ENCODE measurements at regions not wholly inside any gene's neighbourhood (a gene's known extent, or its start where the extent isn't known, plus 50 kb on each side); places are given as distances from the start of the nearest gene placed in this dataset.
"Not testable (repeated sequence)": the region's sequence is repeated elsewhere in the genome, so short reads cannot be mapped to it uniquely, and the experiment has no call there.

DNA sequence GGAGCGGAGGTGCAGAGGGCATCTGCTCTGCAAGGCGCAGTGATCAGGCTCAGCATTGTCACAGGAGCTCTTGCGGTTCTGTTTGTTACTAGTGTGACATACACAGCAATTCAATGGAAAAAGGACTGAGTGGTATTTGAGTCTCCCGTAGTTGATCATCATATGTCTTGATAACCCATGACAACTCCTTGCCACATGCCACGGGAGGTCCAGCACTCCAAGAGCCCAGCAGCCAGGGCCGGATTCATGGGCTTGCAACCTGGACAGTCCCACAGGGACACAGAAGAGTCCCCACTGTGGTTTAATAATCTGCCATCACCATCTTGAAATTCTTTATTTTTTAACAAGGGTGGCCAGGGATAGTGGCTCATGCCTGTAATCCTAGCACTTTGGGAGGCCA, 58.1 kb upstream of the ROPN1B start:
- POLR2A ChIA-PET; H3K27me3 Mint-ChIP-seq (ENCODE audit: low read depth); H3K9me3 Mint-ChIP-seq; DNase-seq (ENCODE audit: low spot score); H3K27ac Mint-ChIP-seq; CTCF ChIA-PET; ATAC-seq; H3K36me3 Mint-ChIP-seq; H3K4me3 Mint-ChIP-seq: not testable (repeated sequence)
- H3K4me1 Mint-ChIP-seq: peaks cover 14% of the 10 kb centered on the region

DNA sequence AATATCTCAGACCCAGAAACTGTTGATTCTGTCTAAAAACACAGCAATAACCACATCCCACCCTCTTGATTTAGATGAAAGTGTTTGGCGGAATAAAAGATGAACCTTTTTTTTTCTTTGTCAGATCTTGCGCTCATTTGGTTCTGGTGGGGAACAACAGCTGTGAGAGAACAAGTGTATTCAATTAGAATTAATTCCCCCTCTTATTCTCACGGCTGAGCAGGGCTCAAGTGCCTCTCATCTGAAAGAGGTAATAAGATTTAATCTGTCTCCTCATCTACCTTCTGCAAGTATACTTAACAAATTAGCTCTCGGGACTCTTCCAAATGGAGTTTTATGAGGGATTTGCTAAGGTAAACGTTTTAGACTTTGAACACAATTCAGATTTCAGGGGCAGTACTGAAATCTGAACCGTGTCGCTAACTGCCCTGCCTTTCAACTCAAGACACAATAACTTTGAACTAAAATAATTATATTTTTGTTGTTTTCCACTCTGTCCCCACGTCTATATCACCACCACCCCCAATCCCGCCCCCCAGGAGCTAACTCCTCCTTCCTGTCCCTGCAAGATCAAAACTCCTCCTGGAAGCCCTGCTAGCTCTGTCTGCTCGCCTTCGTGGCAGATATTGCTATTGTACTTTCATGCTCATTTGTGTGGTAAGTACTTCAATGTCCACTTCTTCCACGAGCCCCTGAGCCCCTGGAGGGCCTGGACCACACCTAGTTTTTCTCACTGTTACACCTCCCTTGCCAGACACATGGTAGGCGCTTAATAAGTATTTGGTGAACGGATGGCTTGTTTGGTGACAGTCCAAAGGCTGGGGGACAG, 54.2 kb upstream of the ROPN1B start:
- H3K27me3 Mint-ChIP-seq (ENCODE audit: low read depth); H3K9me3 Mint-ChIP-seq; CTCF ChIA-PET: not testable (repeated sequence)

DNA sequence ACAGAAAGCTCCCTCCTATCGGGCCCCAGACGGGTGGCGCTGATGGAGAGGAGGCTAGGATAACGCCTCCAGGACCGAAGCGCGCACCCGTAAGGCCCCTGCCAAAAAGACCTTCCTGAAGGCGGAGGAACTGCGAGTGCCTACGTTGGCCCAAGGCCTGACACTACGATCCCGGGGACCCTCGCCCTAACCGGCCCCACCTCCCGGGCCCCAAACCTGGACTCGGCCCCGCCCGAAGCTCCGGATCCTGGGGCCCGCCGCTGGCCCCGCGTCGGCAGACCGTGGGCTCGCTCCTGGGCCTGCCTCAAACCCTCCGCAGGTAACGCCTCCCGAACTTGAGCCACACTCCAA, 53.6 kb upstream of the ROPN1B start:
- DNase-seq (ENCODE audit: low spot score); H3K27me3 Mint-ChIP-seq (ENCODE audit: low read depth); H3K36me3 Mint-ChIP-seq; H3K9me3 Mint-ChIP-seq; POLR2A ChIA-PET; ATAC-seq; H3K27ac Mint-ChIP-seq: not testable (repeated sequence)
- peak overlapping the region; percentile 83 for H3K4me3 Mint-ChIP-seq
- H3K4me1 Mint-ChIP-seq: peaks cover 15% of the 10 kb centered on the region
- CTCF ChIA-PET: interaction anchor here (0.7 kb wide), 1 partner anchor 9 kb away, joined by 3 read pairs; no protein-coding TSS in a partner anchor

More for the DNA sequence above, 54.2 kb upstream of the ROPN1B start:
- H3K27ac Mint-ChIP-seq; DNase-seq (ENCODE audit: low spot score); POLR2A ChIA-PET; H3K36me3 Mint-ChIP-seq; ATAC-seq: not testable (repeated sequence)
- peaks cover 15% of the 10 kb centered on the region for H3K4me1 Mint-ChIP-seq
- H3K4me3 Mint-ChIP-seq: peak overlapping the region; percentile 83

DNA sequence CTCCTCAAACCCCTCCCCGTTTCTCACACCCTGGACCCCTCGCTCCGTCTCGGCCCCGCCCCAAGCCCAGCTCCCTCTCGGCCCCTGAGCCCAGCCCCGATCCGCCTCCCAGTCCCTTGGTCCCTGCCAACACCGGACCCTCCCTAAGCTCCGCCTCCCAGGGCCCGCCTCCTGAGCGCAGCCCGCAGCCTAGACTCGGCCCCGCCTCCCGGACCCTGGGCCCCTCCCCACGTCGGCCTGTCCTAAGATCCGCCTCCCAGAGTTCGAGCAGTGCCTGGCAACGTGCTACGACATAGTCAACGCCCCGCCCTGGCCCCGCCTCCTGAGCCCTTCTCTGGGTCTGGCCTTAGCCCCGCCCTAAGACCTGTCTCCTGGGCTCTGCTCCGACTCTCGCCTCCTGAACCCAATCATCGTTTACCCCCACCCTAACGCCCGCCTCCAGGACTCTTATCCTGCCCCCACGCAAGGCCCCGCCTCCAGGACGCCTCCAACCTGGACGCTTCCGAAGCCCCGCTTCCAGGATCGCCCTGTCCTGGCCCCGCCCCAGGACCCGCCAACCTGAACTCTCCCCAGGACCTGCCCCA, 53.1 kb upstream of the ROPN1B start:
- H3K4me1 Mint-ChIP-seq: peaks cover 15% of the 10 kb centered on the region
- CTCF ChIA-PET: interaction anchor here (0.7 kb wide), 1 partner anchor 8 kb away, joined by 3 read pairs; no protein-coding TSS in a partner anchor
- ATAC-seq: peak; percentile 80
- H3K36me3 Mint-ChIP-seq; H3K27ac Mint-ChIP-seq; H3K9me3 Mint-ChIP-seq; H3K27me3 Mint-ChIP-seq (ENCODE audit: low read depth); POLR2A ChIA-PET: not testable (repeated sequence)
- H3K4me3 Mint-ChIP-seq: peak overlapping the region; percentile 83
- TF ChIP-seq SP1 (CRISPR knock-in tag; conservative IDR thresholded peaks at IDR 0.05): peak; percentile 82
- DNase-seq (ENCODE audit: low spot score): peak; percentile 100

DNA sequence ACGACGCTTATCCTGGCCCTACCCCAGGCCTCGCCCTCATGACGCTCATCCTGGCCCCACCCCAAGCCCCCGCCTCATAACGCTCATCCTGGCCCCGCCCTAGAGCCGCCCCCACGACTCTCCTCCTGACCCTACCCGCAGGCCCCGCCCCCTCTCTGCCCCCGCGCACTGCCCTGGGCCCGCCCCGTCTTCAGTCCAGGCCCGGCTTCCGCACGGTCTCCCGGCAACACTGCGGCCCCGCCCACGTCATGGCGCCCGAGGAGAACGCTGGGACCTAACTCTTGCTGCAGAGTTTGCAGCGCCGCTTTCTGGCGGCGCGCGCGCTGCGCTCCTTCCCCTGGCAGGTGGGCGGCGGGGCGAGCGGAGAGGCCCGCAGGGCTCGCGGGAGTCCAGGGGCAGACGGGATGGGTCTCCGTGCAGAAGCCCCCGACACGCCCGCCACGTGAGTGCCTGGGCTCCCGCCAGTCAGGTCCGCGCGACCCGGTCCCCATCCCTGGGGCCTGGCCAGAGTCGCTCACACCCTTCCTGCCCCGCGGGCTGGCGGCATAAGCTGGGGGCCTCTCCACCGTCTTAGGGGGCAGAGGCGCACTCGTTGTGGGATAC, 52.5 kb upstream of the ROPN1B start:
- ChIA-PET CTCF (interaction anchor here (1.1 to 1.2 kb wide), 2 partner anchors 150 to 217 kb away, joined by 3 to 4 read pairs; no protein-coding TSS in a partner anchor), POLR2A (no interaction called here)
- Mint-ChIP-seq H3K4me1 (peaks cover 15% of the 10 kb centered on the region), H3K27ac (peak overlapping the region; percentile 85; the same call in 1 of the 2 replicates), H3K4me3 (peak overlapping the region; percentile 83), H3K27me3 (ENCODE audit: low read depth) (peaks cover 3% of the 10 kb centered on the region; the same call in 1 of the 2 replicates), H3K36me3 (no peaks in the 10 kb centered on the region), H3K9me3 (no peaks in the 10 kb centered on the region)
- DNase-seq (ENCODE audit: low spot score) (peak; percentile 98), ATAC-seq (peak; percentile 92)
- TF ChIP-seq ZNF317 (CRISPR knock-in tag; IDR thresholded peaks at IDR 0.05; ENCODE audit: borderline replicate concordance, low read depth): peak; percentile 50; the same call in 1 of the 2 replicates
- TF ChIP-seq FOXP1 (CRISPR knock-in tag; IDR thresholded peaks at IDR 0.05; ENCODE audit: borderline replicate concordance): peak; percentile 72; the same call in 1 of the 2 replicates
- no peak for TF ChIP-seq MXD4 (CRISPR knock-in tag; IDR thresholded peaks at IDR 0.05; ENCODE audit: borderline replicate concordance)
- TF ChIP-seq NR3C1 (CRISPR knock-in tag; conservative IDR thresholded peaks at IDR 0.05; ENCODE audit: low read depth): no peak
- TF ChIP-seq, protein P1, sequence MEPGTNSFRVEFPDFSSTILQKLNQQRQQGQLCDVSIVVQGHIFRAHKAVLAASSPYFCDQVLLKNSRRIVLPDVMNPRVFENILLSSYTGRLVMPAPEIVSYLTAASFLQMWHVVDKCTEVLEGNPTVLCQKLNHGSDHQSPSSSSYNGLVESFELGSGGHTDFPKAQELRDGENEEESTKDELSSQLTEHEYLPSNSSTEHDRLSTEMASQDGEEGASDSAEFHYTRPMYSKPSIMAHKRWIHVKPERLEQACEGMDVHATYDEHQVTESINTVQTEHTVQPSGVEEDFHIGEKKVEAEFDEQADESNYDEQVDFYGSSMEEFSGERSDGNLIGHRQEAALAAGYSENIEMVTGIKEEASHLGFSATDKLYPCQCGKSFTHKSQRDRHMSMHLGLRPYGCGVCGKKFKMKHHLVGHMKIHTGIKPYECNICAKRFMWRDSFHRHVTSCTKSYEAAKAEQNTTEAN (CRISPR knock-in tag; IDR thresholded peaks at IDR 0.05): peak; percentile 33; the same call in 1 of the 2 replicates
- TF ChIP-seq, protein P2, sequence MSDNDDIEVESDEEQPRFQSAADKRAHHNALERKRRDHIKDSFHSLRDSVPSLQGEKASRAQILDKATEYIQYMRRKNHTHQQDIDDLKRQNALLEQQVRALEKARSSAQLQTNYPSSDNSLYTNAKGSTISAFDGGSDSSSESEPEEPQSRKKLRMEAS (CRISPR knock-in tag; IDR thresholded peaks at IDR 0.05): peak; percentile 56
- 0 out of 2 replicates have a peak, but pooled peaks have one; percentile 11 for TF ChIP-seq CBFB (CRISPR knock-in tag; IDR thresholded peaks at IDR 0.05; ENCODE audit: low read depth)
- 0 out of 2 replicates have a peak, but pooled peaks have one; percentile 15 for TF ChIP-seq RELA (CRISPR knock-in tag; IDR thresholded peaks at IDR 0.05; ENCODE audit: borderline replicate concordance)
- TF ChIP-seq, protein P3, sequence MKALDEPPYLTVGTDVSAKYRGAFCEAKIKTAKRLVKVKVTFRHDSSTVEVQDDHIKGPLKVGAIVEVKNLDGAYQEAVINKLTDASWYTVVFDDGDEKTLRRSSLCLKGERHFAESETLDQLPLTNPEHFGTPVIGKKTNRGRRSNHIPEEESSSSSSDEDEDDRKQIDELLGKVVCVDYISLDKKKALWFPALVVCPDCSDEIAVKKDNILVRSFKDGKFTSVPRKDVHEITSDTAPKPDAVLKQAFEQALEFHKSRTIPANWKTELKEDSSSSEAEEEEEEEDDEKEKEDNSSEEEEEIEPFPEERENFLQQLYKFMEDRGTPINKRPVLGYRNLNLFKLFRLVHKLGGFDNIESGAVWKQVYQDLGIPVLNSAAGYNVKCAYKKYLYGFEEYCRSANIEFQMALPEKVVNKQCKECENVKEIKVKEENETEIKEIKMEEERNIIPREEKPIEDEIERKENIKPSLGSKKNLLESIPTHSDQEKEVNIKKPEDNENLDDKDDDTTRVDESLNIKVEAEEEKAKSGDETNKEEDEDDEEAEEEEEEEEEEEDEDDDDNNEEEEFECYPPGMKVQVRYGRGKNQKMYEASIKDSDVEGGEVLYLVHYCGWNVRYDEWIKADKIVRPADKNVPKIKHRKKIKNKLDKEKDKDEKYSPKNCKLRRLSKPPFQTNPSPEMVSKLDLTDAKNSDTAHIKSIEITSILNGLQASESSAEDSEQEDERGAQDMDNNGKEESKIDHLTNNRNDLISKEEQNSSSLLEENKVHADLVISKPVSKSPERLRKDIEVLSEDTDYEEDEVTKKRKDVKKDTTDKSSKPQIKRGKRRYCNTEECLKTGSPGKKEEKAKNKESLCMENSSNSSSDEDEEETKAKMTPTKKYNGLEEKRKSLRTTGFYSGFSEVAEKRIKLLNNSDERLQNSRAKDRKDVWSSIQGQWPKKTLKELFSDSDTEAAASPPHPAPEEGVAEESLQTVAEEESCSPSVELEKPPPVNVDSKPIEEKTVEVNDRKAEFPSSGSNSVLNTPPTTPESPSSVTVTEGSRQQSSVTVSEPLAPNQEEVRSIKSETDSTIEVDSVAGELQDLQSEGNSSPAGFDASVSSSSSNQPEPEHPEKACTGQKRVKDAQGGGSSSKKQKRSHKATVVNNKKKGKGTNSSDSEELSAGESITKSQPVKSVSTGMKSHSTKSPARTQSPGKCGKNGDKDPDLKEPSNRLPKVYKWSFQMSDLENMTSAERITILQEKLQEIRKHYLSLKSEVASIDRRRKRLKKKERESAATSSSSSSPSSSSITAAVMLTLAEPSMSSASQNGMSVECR (CRISPR knock-in tag; IDR thresholded peaks at IDR 0.05; ENCODE audit: borderline replicate concordance): 0 out of 2 replicates have a peak, but pooled peaks have one; percentile 49
- TF ChIP-seq SP1 (CRISPR knock-in tag; conservative IDR thresholded peaks at IDR 0.05): peak; percentile 68; the same call in 1 of the 2 replicates
- TF ChIP-seq, protein P4, sequence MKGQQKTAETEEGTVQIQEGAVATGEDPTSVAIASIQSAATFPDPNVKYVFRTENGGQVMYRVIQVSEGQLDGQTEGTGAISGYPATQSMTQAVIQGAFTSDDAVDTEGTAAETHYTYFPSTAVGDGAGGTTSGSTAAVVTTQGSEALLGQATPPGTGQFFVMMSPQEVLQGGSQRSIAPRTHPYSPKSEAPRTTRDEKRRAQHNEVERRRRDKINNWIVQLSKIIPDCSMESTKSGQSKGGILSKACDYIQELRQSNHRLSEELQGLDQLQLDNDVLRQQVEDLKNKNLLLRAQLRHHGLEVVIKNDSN (CRISPR knock-in tag; IDR thresholded peaks at IDR 0.05): peak; percentile 32; the same call in 1 of the 2 replicates
